Suprapubic skin (tissue), 4 donors: ENCODE measurements at regions not wholly inside any gene's neighbourhood (a gene's known extent, or its start where the extent isn't known, plus 50 kb on each side); places are given as distances from the start of the nearest gene placed in this dataset.
"Not testable (repeated sequence)": the region's sequence is repeated elsewhere in the genome, so short reads cannot be mapped to it uniquely, and the experiment has no call there.

ENCODE experiments used
- DNase-seq, 2 donors: peaks; one replicate each; pipeline ENCODE4 v3.0.0-alpha.2; 2019; ENCODE audit warnings: low spot score in 2 of 2
- H3K27ac ChIP-seq: fragments of 200-600 bp; sonication (generic); one replicate; pipeline ENCODE4 v1.5.1; 2019
- H3K27me3 ChIP-seq: fragments of 200-600 bp; sonication (generic); one replicate; pipeline ENCODE4 v1.5.1; 2019
- H3K36me3 ChIP-seq: fragments of 200-600 bp; sonication (generic); one replicate; pipeline ENCODE4 v1.5.1; 2019
- H3K4me1 ChIP-seq: fragments of 200-600 bp; sonication (generic); one replicate; pipeline ENCODE4 v1.5.1; 2019
- H3K4me3 ChIP-seq: fragments of 200-600 bp; sonication (generic); one replicate; pipeline ENCODE4 v1.5.1; 2019; ENCODE audit warnings: mild to moderate bottlenecking
- H3K9me3 ChIP-seq: fragments of 200-600 bp; sonication (generic); one replicate; pipeline ENCODE4 v1.5.1; 2019
- CTCF ChIP-seq, 2 donors: fragments of 200-600 bp in 1 of 2; fragments of 450-650 bp in 1 of 2; sonication (generic) in 1 of 2; IDR thresholded peaks; one replicate each; pipeline ENCODE4 v1.5.1; 2016 to 2019; ENCODE audit warnings: antibody characterized with exemption in 2 of 2, mild to moderate bottlenecking in 1 of 2, moderate library complexity in 1 of 2
- EP300 ChIP-seq: sonication (generic); formaldehyde crosslinking; IDR thresholded peaks from one replicate; pipeline ENCODE4 v1.6.1; 2017; ENCODE audit warnings: antibody characterized with exemption
- POLR2A ChIP-seq, 2 donors: fragments of 450-650 bp; IDR thresholded peaks; one replicate each; pipeline ENCODE4 v1.6.1; 2017; ENCODE audit warnings: antibody characterized with exemption in 2 of 2, mild to moderate bottlenecking in 2 of 2, moderate library complexity in 2 of 2
- POLR2AphosphoS5 ChIP-seq, 3 donors: sonication (generic); formaldehyde crosslinking; IDR thresholded peaks; one replicate each; pipeline ENCODE4 v1.6.1; 2017; ENCODE audit warnings: antibody characterized with exemption in 3 of 3
- WGBS: methylation state at CpG from one replicate; pipeline ENCODE4 v1.1.5; 2018; 5-methylcytosine and 5-hydroxymethylcytosine counted together

GRCh38 chr18:1544016-1544415 is 639.3 kb downstream of the ADCYAP1 start:
- 60% methylated on average over 3 of the region's 3 CpGs for WGBS
- TF ChIP-seq POLR2AphosphoS5 (IDR thresholded peaks at IDR 0.05) = no peak
- no peak for TF ChIP-seq EP300
- TF ChIP-seq POLR2A (IDR thresholded peaks at IDR 0.05) = no peak
- TF ChIP-seq CTCF (IDR thresholded peaks at IDR 0.05) = no peak
- Histone ChIP-seq H3K27me3 (no peaks in the 10 kb centered on the region), H3K9me3 (no peaks in the 10 kb centered on the region), H3K4me3 (no peak overlapping the region), H3K27ac (no peak overlapping the region), H3K4me1 (no peaks in the 10 kb centered on the region), H3K36me3 (no peaks in the 10 kb centered on the region)
- no peak for DNase-seq

DNA sequence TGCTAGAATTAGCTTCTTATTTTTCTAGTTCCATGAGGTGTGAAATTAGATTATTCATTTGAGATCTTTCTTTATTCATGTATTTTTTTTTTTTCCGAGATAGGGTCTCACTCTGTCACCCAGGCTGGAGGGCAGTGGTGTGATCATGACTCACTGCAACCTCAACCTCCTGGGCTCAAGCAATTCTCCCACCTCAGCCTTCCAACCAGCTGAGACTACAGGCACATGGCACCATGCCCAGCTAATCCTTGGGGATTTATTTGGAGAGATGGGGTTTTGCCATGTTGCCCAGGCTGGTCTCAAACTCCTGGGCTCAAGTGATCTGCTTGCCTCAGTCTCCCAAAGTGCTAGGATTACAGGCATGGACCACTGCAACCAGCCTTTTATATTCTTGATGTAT is 653.0 kb downstream of the ADCYAP1 start:
- H3K27ac ChIP-seq, H3K27me3 ChIP-seq, H3K9me3 ChIP-seq, H3K36me3 ChIP-seq, H3K4me3 ChIP-seq, H3K4me1 ChIP-seq, DNase-seq: not testable (repeated sequence)
- 85% methylated on average over 1 of the region's 1 CpG for WGBS

DNA sequence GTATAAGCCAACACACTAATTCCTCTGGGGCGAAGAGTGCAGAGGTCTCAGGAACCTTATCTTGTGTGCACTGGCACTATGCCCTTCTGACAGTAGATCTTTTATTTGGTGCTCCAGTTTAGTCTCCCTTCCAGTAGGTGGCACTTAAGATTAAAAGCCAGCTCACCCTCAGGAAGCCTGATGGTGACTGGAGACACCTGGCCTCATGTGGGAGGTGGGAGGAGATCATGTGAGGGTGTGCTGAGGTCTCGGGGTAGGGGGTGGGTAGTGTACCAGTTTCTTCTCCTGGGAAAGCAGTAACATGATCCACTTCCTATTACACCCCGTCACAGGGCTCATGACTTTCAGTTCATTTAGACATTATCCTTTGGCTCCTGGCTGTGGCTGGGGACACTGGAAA is 654.9 kb downstream of the ADCYAP1 start:
- no peak for DNase-seq
- no peak for TF ChIP-seq POLR2A (IDR thresholded peaks at IDR 0.05)
- TF ChIP-seq POLR2AphosphoS5 (IDR thresholded peaks at IDR 0.05) = no peak
- TF ChIP-seq EP300 = no peak
- TF ChIP-seq CTCF (IDR thresholded peaks at IDR 0.05) = no peak
- Histone ChIP-seq H3K27me3 (no peaks in the 10 kb centered on the region), H3K27ac (no peak overlapping the region), H3K36me3 (no peaks in the 10 kb centered on the region), H3K4me1 (no peaks in the 10 kb centered on the region), H3K9me3 (peaks cover 3% of the 10 kb centered on the region), H3K4me3 (no peak overlapping the region)
- 59% methylated on average over 3 of the region's 3 CpGs for WGBS

DNA sequence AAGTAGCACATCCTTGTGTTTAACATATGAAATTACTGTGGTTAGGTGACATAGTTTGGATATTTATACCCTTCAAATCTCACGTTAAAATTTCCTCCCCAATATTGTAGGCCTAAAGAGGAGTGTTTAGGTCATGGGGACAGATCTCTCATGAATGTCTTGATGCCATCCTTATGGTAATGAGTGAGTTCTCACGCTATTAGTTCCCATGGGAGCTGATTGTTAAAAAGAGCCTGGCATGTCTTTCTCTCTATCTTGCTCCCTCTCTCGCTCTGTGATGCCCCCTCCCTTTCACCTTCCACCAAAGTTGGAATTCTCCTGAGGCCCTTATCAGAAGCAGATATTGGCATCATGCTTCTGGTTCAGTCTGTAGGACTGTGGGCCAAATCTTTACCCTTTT is 660.1 kb downstream of the ADCYAP1 start:
- H3K36me3 ChIP-seq = no peaks in the 10 kb centered on the region
- no peaks in the 10 kb centered on the region for H3K9me3 ChIP-seq
- DNase-seq = no peak
- 51% methylated on average over 3 of the region's 3 CpGs for whole genome bisulfite sequencing
- no peaks in the 10 kb centered on the region for H3K27me3 ChIP-seq
- no peak overlapping the region for H3K4me3 ChIP-seq
- H3K27ac ChIP-seq = no peak overlapping the region
- no peaks in the 10 kb centered on the region for H3K4me1 ChIP-seq
- no peak for TF ChIP-seq POLR2A (IDR thresholded peaks at IDR 0.05)
- TF ChIP-seq CTCF (IDR thresholded peaks at IDR 0.05) = no peak
- TF ChIP-seq POLR2AphosphoS5 (IDR thresholded peaks at IDR 0.05) = no peak
- no peak for TF ChIP-seq EP300

- no peak overlapping the region for H3K4me3 ChIP-seq
- no peaks in the 10 kb centered on the region for H3K36me3 ChIP-seq
- TF ChIP-seq POLR2A (IDR thresholded peaks at IDR 0.05) (no peak), POLR2AphosphoS5 (IDR thresholded peaks at IDR 0.05) (no peak), EP300 (no peak), CTCF (IDR thresholded peaks at IDR 0.05) (no peak)
- H3K27me3 ChIP-seq = no peaks in the 10 kb centered on the region
- no peak overlapping the region for H3K27ac ChIP-seq
- H3K9me3 ChIP-seq = no peaks in the 10 kb centered on the region
- H3K4me1 ChIP-seq = no peaks in the 10 kb centered on the region
- DNase-seq = no peak
- WGBS = 41% methylated on average over 2 of the region's 2 CpGs
Observed at GRCh38 chr18:1571206-1571605, 666.5 kb downstream of the ADCYAP1 start.

DNA sequence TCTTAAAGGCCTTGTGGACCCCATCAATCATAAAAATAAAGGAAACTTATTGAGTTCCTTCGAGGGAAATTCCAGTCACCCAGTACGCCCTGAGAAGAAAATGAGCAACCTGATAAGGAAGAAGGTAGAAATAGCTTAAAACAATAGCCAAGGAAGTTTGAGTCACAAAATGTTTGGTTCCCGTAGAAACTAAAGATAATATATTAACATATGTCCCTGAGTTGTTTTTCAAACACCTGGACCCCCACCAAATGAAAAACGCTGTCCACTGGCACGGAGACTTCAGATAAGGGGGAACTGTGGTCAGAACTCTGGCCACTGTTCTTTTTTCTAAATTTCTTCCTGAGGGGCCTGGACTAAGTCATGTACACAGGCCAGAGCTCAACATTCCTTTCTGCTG is 669.1 kb downstream of the ADCYAP1 start:
- no peak for DNase-seq
- TF ChIP-seq POLR2AphosphoS5 (IDR thresholded peaks at IDR 0.05) (no peak), EP300 (no peak), CTCF (IDR thresholded peaks at IDR 0.05) (no peak), POLR2A (IDR thresholded peaks at IDR 0.05) (no peak)
- Histone ChIP-seq H3K27me3 (no peaks in the 10 kb centered on the region), H3K36me3 (no peaks in the 10 kb centered on the region), H3K9me3 (no peaks in the 10 kb centered on the region), H3K27ac (no peak overlapping the region), H3K4me3 (no peak overlapping the region), H3K4me1 (no peaks in the 10 kb centered on the region)
- 47% methylated on average over 5 of the region's 5 CpGs for WGBS
